ENCODE measurements at regions not wholly inside any gene's neighbourhood (a gene's known extent, or its start where the extent isn't known, plus 50 kb on each side); places are given as distances from the start of the nearest gene placed in this dataset.

DNA sequence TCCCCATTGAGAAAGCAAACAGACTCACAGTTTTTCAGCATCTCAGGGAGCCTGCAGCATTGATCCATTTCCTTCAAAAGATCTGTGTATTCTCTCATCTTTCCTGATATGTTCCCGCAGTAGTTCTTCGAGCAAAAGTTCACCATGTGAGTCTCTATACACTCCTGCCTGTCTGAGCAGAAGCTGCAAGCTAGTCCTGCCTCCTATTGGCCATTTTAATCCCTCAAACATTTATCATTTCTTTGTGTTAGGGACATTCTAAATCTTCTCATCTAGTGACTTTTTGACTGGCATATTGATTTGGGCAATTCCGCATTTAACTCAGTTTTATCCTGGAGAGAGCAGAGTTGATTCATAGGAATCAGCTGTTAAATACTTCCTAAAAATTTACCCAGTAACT, 660.4 kb upstream of the KLF12 start:
- intact Hi-C loops (cut with DNase I): no loop called here
- TF ChIP-seq, protein P1, sequence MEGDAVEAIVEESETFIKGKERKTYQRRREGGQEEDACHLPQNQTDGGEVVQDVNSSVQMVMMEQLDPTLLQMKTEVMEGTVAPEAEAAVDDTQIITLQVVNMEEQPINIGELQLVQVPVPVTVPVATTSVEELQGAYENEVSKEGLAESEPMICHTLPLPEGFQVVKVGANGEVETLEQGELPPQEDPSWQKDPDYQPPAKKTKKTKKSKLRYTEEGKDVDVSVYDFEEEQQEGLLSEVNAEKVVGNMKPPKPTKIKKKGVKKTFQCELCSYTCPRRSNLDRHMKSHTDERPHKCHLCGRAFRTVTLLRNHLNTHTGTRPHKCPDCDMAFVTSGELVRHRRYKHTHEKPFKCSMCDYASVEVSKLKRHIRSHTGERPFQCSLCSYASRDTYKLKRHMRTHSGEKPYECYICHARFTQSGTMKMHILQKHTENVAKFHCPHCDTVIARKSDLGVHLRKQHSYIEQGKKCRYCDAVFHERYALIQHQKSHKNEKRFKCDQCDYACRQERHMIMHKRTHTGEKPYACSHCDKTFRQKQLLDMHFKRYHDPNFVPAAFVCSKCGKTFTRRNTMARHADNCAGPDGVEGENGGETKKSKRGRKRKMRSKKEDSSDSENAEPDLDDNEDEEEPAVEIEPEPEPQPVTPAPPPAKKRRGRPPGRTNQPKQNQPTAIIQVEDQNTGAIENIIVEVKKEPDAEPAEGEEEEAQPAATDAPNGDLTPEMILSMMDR (IDR thresholded peaks at IDR 0.05): no peak
- no peak for TF ChIP-seq POLR2A (IDR thresholded peaks at IDR 0.05)
- 77% methylated on average over 3 of the region's 3 CpGs for WGBS (ENCODE audit: insufficient coverage, low coverage, low lambda C conversion rate, missing lambda C conversion rate)
- H3K36me3 ChIP-seq: no peaks in the 10 kb centered on the region
- H3K9me3 ChIP-seq: no peaks in the 10 kb centered on the region
- ATAC-seq (no peak), DNase-seq (no peak)
- no peaks in the 10 kb centered on the region for H3K27me3 ChIP-seq
- no peak overlapping the region for H3K27ac ChIP-seq
- no peak overlapping the region for H3K4me3 ChIP-seq
- no peaks in the 10 kb centered on the region for H3K4me1 ChIP-seq

DNA sequence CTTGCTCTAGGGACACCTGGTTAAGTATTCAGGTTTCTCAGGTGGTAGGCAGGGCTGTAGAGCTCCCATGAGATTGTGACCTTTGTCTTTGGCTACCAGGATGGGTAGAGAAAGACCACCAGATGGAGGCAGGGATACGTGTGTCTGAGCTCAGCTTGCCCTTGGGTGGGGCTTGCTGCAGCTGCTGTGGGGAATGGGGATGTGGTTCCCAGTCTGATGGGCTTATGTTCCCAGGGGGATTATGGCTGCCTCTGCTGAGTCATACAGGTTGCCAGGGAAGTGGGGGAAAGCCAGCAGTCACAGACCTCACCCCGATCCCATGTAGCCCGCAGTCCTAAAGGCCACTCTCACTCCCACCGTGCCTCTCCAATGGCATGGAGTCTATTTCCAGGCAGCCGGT, 659.9 kb upstream of the KLF12 start:
- no CpG with 5 or more reads among the region's 5 CpGs for WGBS (ENCODE audit: insufficient coverage, low coverage, low lambda C conversion rate, missing lambda C conversion rate)
- no peak overlapping the region for H3K4me3 ChIP-seq
- no peak for ATAC-seq

DNA sequence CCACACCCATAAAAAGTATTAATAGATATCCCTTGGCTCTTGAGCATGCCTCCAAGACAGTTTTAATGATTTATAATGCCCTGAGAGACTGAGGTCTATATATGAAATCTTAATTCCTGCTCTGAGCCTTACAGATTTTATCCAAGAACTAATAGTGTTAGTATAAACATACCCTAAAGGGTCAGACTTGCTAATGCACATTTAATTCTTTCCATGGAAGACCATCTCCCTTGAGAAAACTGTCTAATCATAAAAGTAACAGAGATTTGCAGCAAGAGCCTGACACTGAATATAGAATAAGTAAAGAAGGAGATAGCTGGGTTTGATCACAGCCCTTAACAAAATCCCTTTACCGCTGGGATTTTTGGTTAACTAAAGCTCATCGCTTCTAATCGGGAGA, 650.8 kb upstream of the KLF12 start:
- no peak for TF ChIP-seq POLR2A (IDR thresholded peaks at IDR 0.05)
- TF ChIP-seq, protein P1 (IDR thresholded peaks at IDR 0.05): no peak
- intact Hi-C loops (cut with DNase I): no loop called here
- whole genome bisulfite sequencing (ENCODE audit: insufficient coverage, low coverage, low lambda C conversion rate, missing lambda C conversion rate): 83% methylated on average over 3 of the region's 3 CpGs
- no peak overlapping the region for H3K4me3 ChIP-seq
- DNase-seq: no peak
- H3K36me3 ChIP-seq: no peaks in the 10 kb centered on the region
- H3K9me3 ChIP-seq: no peaks in the 10 kb centered on the region
- H3K4me1 ChIP-seq: no peaks in the 10 kb centered on the region
- no peaks in the 10 kb centered on the region for H3K27me3 ChIP-seq
- no peak for ATAC-seq
- no peak overlapping the region for H3K27ac ChIP-seq

More for the DNA sequence above, 659.9 kb upstream of the KLF12 start:
- intact Hi-C loops (cut with DNase I): no loop called here
- Histone ChIP-seq H3K9me3 (no peaks in the 10 kb centered on the region), H3K27me3 (no peaks in the 10 kb centered on the region), H3K36me3 (no peaks in the 10 kb centered on the region), H3K27ac (no peak overlapping the region), H3K4me1 (no peaks in the 10 kb centered on the region)
- no peak for TF ChIP-seq POLR2A (IDR thresholded peaks at IDR 0.05)
- TF ChIP-seq, protein P1 (IDR thresholded peaks at IDR 0.05): no peak
- DNase-seq: no peak

DNA sequence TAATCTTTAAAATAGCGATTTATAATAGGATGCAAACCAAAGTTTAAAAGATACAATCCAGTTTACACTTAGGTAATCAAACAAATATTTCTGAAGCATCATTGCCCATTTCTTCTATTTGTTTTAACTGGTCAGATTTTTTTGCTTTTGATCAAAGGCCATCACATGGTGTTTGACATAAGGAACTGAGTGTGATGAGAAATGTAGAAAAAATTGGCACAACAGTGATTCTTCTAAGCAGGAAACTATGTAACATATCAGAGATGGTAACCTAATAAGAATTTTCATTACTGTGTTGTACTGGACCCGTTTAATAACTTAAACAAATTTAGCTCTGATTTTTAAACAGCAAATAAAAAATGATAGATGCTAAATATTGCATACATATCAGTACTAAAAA, 644.7 kb upstream of the KLF12 start:
- ATAC-seq (no peak), DNase-seq (no peak)
- H3K9me3 ChIP-seq: no peaks in the 10 kb centered on the region
- H3K4me3 ChIP-seq: no peak overlapping the region
- 44% methylated on average over 2 of the region's 2 CpGs for WGBS (ENCODE audit: insufficient coverage, low coverage, low lambda C conversion rate, missing lambda C conversion rate)
- H3K4me1 ChIP-seq: no peaks in the 10 kb centered on the region
- intact Hi-C loops (cut with DNase I): no loop called here
- H3K27me3 ChIP-seq: no peaks in the 10 kb centered on the region
- no peak overlapping the region for H3K27ac ChIP-seq
- no peaks in the 10 kb centered on the region for H3K36me3 ChIP-seq
- TF ChIP-seq, protein P1 (IDR thresholded peaks at IDR 0.05): no peak
- TF ChIP-seq POLR2A (IDR thresholded peaks at IDR 0.05): no peak

DNA sequence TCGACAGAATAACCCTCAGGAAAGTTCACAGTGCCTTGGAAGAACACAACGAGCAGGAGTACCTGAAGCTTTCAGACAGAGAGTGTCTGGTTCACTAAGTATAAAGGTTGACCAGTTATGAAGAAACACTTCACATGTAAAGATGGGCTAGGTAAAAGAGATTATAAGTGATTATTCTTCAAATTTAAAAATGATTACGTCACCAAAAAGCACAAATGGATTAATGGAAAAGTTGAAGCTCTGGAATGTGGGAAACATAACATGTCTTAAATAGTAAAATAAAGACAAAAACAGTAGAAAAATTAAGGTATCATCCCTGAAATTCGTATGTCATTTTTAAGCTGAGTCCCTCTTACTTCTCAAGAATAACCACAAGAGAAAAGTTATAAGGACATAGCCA, 643.9 kb upstream of the KLF12 start:
- H3K4me3 ChIP-seq: no peak overlapping the region
- no peak overlapping the region for H3K27ac ChIP-seq
- H3K4me1 ChIP-seq: no peaks in the 10 kb centered on the region
- DNase-seq: no peak
- H3K27me3 ChIP-seq: no peaks in the 10 kb centered on the region
- no peaks in the 10 kb centered on the region for H3K9me3 ChIP-seq
- TF ChIP-seq POLR2A (IDR thresholded peaks at IDR 0.05): no peak
- TF ChIP-seq, protein P1 (IDR thresholded peaks at IDR 0.05): no peak
- no peaks in the 10 kb centered on the region for H3K36me3 ChIP-seq
- 38% methylated on average over 4 of the region's 4 CpGs for WGBS (ENCODE audit: insufficient coverage, low coverage, low lambda C conversion rate, missing lambda C conversion rate)
- intact Hi-C loops (cut with DNase I): no loop called here
- no peak for ATAC-seq
